ENCODE measurements at regions not wholly inside any gene's neighbourhood (a gene's known extent, or its start where the extent isn't known, plus 50 kb on each side); places are given as distances from the start of the nearest gene placed in this dataset.
"Not testable (repeated sequence)": the region's sequence is repeated elsewhere in the genome, so short reads cannot be mapped to it uniquely, and the experiment has no call there.

DNA sequence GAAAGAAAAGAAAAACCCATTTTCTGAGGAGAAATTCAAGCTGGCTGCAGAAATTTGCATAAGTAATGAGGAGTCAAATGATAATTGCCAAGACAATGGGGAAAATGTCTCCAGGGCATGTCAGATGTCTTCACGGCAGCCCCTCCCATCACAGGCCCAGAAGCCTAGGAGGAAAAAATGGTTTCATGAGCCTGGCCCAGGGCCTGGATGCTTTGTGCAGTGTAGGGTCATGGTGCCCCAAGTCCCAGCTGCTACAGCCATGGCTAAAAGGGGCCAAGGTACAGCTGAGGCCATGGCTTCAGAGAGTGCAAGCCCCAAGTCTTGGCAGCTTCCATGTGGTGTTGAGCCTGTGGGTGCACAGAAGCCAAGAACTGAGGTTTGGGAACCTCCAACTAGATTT is 283.9 kb upstream of the PREP start:
- DNase-seq = not testable (repeated sequence)

DNA sequence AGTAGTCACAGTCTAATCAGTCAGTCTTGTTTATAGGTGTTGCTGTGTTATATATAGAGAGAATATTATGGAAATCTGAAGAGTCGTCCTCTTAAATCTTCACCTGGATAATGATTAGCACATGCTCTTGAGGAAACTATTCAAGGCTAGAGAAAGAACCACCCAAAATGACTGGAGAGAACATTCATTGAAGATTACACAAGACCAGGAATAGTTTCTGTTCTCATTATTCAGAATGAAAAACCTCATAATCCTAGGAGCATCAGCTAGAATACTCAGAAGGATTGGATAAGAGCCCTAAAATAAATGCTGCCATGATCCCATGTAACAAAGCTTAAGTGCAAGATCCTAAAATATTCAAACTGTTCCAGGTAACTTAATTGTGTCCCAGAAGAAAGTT is 278.2 kb upstream of the PREP start:
- no peak for DNase-seq

DNA sequence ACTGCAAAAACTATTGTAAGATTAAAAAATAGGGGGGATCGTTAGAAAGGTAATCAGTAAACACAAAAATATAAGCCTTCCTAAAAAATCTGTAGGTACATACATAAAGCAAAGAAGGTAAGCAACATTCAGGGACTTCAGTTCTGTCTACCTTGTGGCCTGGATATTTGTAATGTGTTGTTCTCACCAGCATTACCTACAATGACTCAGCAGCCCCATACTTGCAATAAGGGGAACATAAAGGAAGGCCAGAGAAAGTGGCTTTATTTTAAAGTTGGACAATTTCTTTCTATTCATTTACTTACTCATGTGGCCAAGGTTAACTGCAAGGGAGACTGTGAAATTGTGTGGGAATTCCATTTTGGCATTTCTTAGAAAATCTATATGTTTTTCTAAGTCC is 277.2 kb upstream of the PREP start:
- no peak for DNase-seq

DNA sequence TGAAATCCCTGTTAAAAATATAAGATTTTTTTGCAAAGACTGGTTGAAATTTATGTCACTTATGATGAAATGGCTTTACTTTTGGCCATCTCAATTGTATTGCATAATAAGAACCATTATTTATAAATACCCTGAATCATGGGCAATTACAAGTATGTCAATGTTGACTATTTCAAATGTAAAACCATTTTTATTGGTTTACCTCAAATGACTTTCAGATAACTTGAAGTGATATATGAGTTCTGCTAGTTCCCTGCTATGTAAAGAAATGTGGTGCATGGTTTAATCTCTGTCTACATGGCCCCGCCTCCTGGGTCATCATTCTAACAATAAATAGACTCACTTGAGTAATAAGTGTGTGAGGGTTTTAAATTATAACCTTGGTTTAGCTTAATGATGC is 275.6 kb upstream of the PREP start:
- no peak for DNase-seq

DNA sequence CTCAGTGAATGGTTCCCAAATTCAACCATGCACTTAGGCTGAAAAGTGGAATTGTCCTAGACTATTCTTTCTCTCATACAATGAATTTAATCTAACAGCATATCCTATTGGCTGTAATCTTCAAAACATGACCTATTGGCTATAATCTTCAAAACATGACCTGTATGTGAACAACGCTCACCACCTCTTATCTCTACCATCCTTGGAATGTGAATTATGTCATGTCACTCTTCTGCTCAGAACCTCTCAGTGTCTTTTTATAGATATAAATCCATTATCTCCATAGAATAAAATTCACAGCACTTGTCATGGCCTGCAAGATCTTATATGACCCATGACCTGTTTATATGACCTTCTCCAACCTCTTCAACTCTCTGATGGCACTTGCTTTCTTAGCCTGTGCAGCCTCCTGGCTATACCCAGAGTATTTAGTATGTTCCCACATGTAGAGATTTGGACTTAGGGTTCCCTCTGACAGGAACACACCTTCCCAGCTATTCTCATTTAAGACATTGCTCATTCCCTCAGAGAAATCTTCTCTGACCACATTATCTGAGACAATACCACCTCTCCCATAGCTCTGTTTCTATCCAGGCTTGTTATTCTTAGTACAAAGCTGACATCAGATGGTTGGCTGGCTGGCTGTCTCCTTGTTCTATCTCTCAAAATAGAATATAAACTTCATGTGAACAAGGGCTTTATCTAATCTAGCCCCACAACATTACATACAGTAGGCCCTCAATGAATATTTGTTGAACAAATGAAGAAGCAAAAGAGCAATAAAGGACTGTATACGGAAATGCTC is 275.0 kb upstream of the PREP start:
- DNase-seq = no peak

DNA sequence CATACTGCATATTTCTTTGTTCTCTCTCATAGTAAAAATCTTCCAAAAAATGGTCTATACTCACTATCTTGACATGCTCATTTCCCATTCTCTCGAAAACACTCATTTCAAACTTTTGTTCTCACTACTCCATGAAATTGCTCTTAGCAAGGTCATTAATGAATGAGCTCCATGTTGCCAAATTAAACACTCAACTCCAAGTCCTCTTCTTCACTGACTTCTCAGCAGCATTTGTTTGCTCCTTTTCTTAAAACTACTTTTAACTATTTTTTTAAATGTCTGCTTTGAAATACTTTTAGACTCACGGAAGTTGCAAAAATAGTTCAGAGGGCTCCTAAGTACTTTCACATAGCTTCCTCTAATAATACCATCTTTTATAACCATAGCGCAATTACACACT is 274.0 kb upstream of the PREP start:
- no peak for DNase-seq

DNA sequence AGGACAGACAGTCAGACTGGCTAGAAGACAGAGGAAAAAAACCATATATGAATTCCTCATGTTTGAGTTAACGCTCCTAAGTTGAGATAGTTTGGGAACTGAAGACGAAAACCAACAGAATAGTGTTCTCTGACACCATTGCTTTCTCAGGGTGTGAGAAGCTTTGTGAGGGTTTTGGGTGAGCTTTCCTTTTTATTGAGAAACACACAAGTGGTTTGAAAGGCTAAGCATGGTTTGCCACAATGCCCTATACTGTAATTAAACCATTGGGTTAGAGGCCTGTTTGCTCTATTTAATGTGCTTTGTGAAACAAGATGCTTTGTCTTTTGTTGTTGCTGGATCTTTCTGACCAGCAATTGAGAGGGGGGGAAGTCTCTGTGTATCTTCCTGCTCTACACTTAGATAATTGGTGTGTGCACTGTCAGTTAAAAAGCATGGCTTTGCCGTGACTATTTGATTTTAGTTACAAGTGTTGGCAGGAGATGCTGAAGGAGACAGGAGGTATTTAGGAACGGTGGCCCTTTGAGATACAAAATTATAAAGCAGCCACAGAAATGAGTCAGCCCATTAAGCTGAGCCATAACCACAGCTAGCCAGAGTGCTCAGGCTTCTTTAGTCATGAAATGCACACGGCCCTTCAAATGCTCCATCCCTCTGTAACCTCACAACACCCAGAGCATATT is 273.0 kb upstream of the PREP start:
- no peak for DNase-seq

DNA sequence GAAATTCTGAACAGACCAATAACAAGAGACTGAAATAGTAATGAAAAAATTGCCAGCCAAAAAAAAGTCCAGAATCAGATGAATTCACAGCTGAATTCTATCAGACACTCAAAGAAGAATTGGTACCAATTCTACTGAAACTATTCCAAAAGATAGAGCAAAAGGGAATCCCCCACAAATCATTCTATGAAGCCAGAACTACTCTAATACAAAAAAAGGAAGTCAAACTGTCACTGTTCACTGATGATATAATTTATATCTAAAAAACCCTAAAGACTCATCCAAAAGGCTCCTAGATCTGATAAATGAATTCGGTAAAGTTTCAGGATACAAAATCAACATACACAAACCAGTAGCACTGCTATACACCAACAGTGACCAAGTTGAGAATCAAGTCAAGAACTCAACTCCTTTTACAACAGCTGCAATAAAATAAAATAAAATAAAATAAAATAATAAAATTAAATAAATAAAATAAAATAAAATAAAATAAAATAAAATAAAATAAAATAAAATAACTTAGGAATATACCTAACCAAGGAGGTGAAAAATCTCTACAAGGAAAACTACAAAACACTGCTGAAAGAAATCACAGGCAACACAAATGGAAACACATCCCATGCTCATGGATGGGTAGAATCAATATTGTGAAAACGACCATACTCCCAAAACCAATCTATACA is 270.1 kb upstream of the PREP start:
- DNase-seq = not testable (repeated sequence)

DNA sequence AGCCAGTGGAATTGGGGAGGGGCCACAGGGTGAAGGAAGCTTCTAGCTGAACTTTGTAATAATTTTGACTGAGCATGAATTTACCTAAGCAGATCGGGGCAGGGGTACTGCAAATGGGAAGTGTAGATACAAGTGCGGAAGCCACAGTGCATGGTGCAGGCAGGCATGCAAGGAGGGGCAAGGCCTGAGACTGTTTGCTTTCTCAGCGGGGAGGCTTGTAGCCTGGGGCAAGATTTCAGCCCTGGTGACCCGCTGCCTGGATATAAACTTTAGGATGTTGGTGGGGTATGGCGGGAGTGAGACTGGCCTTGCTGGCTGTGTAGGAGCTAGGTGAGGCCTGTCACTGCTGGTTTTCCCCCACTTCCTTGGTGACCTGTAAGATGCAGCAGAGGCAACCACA is 266.4 kb upstream of the PREP start:
- no peak for DNase-seq

DNA sequence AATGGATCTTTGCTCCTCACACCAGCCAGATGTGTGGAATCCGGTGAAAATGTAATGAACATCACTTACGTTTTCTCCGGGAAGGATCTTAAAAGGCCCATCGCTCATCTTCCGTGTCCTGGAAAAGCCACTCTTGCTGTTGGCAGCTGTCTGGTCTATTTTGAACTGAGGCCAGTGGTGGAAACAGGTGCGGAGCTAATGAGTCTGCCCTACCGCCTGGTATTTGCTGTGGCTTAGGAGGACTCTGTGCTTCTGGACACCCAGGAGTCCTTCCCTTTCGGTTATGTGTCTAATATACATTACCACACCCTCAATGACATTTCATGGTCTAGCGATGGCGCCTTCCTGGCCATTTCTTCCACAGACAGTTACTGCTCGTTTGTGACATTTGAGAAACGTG is 264.2 kb upstream of the PREP start:
- no peak for DNase-seq

DNA sequence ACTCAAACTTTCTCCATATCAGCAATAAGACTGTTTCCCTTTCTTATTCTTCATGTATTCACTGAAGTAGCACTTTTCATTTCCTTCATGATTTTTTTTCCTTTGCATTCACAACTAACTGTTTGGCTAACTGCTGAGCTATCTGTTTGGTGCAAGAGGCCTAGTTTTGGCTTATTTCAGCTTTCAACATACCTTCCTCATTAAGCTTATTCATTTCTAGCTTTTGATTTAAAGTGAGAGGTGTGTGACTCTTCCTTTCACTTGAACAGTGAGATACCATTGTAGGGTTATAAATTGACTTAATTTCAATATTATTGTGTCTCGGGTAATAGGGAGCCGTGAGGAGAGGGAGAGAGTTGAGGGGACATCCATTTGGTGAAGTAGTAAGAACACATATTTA is 262.0 kb upstream of the PREP start:
- no peak for DNase-seq

DNA sequence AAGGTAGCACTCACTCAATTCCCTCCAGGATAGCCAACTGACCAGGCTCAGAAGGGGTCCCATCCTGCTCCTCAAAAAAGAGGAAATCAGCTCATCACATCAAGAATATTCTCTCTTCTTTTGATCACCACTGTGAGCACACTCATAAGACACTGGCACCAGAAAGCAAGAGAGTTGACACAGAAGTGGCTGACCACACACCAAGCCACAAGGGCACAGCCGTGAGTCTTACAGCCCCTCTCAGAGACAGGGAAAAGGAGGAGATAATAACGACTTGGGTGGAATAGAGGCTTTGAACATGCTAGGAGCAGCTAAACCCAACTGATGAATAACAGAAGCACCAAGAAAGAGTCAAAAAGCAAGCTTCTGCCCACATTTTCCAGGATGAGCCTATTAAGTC is 249.1 kb upstream of the PREP start:
- DNase-seq = no peak

DNA sequence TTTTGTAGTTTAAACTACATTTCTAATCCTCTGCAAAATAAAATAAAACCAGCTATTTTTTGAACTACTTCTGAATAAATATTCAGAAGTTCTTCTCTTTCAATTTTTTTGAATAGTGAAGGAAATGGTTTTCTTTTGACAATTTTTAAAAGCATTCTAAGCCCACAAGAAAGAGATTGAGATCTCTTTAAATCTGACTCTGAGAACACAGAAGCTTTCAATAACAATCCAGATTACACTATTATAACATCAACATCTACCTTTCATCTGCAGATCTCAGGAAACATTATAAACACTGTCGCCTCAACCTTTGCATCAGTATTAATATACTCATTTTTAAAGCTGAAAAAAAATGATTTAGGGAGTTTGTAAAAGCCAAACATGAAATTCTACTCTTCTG is 247.5 kb upstream of the PREP start:
- DNase-seq = no peak

DNA sequence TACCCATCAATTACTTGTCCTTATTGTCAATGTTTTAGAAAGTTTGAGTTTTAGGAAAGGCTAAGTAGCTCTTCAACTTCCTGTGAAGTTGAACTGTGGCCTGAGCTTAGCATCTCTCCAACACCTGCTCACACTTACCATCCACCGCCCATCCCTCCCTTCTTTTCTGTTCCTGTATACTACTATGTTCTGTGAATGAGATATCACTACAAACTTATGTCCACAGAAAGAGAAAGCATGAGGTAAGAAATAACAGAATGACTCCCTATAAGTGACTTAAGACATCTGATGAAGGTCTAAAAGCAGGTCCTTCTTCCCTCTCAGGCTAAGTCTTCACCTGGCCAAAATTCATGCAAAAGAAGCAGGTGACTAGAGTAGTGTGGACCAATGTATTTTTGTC is 246.3 kb upstream of the PREP start:
- DNase-seq = peak in 1 of 2 experiments; percentile 1

DNA sequence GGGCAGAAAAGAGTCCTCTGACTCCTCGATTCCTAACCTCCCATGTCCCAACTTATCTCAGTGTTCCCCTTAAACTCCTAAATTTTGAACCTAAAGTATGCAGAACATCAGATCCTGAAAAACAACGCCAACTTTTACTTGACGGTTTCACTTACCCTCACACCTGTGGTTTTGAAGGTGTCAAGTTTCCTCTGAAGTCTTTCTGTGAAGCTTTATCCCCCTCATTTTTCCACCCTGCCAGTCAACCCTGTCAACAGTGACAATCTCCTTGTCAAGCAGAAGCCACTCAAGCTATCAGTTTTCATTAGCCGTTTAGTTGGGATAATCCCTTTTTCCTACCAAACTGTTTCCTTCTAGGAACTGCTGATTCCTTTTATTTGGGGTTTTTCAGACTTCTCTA is 245.4 kb upstream of the PREP start:
- peak; percentile 64 to 90 for DNase-seq

DNA sequence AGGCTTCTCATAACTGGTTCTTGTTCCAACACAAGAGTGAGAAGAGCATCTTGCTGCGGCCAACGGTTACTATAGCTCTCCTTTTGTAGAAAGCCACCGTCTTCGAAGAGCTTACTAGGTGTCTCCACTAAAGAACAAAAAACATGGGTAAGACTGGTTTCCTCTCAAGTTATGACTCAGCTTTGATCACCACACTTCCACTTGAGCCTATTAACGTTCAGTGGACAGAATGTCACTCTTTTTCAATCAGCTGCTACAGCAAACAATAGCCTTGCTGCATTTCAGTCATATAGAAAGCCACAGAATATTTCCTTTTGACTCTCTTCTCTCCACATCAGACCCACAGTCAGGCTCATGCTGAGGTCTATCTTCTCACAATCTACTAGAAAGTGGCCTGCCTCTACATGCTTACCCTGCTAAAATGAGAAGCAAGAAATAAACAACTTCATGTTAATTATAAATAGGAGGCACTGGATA is 243.5 kb upstream of the PREP start:
- no peak for DNase-seq

DNA sequence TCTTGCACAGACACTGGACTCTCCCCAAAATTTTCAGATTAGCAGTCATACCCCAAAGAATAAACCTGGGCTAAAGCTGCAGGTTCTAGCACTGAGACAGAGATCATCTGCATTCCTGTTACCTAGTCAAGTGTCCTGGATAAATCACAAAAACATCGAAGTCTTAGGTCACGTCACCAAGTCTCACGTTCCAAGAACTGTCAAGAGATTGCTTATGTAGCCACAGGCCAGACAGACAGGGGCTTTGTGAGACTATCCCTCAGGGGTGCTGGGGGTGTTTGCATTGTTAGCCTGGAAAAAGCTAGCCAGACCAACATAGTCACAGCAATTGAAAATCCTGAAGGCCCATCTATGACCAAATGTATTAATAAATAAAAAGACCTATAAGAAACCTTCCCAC is 243.1 kb upstream of the PREP start:
- no peak for DNase-seq

DNA sequence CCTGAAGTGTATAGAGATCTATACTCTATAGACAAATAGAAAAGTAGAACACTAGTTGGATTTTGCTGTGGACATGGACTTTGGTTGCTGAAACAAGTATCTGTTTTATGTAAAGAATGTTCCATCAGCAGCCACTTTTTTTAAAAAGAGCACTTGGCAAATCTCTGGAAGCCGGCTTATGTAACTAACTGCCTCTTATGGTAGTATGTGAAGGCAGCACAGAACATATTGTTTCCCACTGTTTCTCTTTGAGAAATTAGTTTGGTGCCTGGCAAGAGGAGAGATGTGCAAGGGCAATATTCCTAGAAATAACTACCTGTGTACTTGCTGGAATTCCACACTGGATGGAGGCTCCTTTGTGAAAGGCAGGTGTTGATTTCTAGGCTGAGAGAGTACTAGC is 242.3 kb upstream of the PREP start:
- no peak for DNase-seq

DNA sequence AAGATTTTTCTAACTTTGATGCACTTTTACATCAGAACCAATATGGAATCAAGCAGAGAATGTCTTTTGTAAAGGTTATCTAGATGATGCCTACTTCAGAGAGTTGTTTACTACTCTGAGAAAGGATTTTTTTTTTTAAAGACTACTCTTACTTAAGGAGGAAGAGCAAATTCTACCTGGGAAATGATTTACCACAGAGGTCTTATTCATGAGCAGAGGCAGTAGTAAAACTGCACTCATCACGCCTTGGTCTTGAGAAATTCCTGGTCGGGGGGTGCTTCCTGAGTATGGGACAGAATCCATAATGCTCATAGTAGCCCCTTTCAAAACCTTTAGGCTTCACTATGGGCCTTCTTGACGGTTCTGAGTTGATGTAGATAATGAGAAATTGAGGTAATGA is 241.8 kb upstream of the PREP start:
- no peak for DNase-seq

DNA sequence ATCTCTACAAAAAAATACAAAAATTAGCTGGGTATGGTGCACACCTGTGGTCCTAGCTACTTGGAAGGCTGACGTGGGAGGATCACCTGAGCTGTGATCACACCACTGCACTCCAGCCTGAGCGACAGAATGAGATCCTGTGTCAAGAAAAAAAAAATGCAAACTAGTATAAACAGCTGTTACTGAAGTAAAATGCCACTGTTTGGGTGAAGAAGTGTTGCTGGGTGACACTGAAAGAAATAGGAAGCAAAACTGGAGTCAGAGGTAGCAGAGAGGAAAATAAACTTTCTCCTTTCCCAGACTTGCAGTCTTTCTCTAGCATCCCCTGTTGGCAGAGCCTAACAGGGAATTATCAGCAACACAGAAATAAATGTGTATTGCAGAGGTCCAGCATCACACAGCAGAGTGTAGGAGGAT is 241.2 kb upstream of the PREP start:
- no peak for DNase-seq

DNA sequence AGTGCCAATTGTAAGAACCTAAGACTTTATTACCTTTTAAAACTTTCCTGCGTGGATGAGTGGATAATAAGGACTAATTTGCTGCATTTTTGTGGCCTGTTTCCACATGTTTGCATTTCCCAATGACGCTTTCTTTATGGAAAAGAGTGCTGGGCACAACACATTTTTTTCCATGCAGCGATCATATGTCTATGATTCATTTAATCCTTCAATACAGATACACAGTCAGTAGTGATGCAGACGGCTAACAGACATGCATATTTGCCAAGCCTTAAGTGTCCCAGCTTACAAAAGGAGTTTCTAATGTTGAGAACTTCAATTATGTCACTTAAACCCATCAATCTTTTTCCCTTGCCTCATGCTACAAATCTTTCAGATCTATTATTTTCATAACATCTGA is 239.8 kb upstream of the PREP start:
- DNase-seq = no peak

DNA sequence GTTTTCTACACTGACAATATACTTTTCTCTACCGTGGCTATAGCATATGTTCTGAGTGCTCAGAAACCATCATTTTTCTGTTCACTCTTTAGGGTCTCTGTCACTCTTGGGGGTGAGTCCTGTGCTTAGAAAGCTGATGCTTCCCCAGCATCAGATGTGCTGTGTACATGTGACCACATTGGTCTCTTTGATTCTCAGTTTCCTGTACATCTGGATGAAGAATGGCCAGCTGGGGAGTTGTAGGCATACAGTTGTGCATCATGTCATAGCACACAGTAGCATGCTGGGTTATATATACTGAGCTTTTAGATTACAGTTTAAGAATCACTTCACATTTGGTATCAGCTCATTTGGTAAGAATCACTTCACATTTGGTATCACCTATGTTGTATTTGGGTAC is 238.6 kb upstream of the PREP start:
- DNase-seq = no peak

DNA sequence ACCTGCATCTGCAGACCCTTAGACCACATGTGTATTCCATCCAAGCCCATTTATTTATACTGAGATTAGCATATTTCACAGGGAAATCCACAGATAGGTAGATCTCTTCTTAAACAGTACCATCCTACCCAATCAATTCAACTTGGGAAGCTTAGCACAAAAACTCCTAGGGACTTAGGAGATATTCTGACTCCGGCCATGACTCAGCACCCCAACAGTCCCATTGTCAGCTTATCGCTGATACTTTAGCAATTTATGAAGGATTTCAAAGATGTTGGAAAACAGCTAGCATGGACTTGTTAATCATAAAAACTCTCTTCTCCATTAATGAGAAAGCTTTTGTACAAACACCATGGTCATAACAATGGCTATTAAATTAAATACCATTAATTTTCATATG is 236.2 kb upstream of the PREP start:
- DNase-seq = no peak

DNA sequence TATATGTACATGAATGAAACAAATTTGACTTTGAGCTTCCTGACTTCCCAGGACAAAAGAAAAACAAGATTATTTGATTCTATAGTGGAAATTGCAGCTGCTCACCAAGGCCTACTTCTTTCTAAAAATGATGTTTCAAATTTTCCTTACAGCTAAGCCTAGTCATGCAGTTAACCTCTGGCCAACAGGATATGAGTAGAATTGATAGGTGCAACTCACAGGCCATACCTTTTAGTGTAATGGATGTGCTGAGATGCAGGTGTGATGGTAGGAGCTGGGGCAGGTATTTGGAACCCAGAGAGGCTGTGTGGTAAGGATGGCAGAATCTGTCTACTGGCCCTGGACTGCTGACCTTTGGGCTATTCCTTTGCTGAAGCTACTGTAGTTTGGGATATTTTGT is 230.9 kb upstream of the PREP start:
- DNase-seq = no peak

Data from NCI-H524 (cell line).